ENCODE measurements at regions not wholly inside any gene's neighbourhood (a gene's known extent, or its start where the extent isn't known, plus 50 kb on each side); places are given as distances from the start of the nearest gene placed in this dataset.

- no peak for DNase-seq (ENCODE audit: low spot score)
- peaks cover 0 to 2% (median 0%) of the 10 kb centered on the region in 4 donors for H3K27me3 ChIP-seq (ENCODE audit: control insufficient read depth in 4 of 4, insufficient read depth in 4 of 4, low read length in 3 of 4)
- no peak overlapping the region for H3K9ac ChIP-seq (ENCODE audit: low read depth in 1 of 2, low read length in 2 of 2)
- TF ChIP-seq GABPA (IDR thresholded peaks at IDR 0.05 in 1 of 2, conservative IDR thresholded peaks at IDR 0.05 in 1 of 2), result no peak
- TF ChIP-seq RAD21 (IDR thresholded peaks at IDR 0.05), result no peak
- TF ChIP-seq, protein P1, sequence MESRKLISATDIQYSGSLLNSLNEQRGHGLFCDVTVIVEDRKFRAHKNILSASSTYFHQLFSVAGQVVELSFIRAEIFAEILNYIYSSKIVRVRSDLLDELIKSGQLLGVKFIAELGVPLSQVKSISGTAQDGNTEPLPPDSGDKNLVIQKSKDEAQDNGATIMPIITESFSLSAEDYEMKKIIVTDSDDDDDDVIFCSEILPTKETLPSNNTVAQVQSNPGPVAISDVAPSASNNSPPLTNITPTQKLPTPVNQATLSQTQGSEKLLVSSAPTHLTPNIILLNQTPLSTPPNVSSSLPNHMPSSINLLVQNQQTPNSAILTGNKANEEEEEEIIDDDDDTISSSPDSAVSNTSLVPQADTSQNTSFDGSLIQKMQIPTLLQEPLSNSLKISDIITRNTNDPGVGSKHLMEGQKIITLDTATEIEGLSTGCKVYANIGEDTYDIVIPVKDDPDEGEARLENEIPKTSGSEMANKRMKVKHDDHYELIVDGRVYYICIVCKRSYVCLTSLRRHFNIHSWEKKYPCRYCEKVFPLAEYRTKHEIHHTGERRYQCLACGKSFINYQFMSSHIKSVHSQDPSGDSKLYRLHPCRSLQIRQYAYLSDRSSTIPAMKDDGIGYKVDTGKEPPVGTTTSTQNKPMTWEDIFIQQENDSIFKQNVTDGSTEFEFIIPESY (IDR thresholded peaks at IDR 0.05), result no peak
- no peak for TF ChIP-seq EGR1 (IDR thresholded peaks at IDR 0.05; ENCODE audit: low read depth in 2 of 2)
- TF ChIP-seq FOXA2 (IDR thresholded peaks at IDR 0.05), result no peak
- no peak for TF ChIP-seq HNF4G (IDR thresholded peaks at IDR 0.05)
- no peak for TF ChIP-seq RXRA (IDR thresholded peaks at IDR 0.05)
- TF ChIP-seq, protein P2, sequence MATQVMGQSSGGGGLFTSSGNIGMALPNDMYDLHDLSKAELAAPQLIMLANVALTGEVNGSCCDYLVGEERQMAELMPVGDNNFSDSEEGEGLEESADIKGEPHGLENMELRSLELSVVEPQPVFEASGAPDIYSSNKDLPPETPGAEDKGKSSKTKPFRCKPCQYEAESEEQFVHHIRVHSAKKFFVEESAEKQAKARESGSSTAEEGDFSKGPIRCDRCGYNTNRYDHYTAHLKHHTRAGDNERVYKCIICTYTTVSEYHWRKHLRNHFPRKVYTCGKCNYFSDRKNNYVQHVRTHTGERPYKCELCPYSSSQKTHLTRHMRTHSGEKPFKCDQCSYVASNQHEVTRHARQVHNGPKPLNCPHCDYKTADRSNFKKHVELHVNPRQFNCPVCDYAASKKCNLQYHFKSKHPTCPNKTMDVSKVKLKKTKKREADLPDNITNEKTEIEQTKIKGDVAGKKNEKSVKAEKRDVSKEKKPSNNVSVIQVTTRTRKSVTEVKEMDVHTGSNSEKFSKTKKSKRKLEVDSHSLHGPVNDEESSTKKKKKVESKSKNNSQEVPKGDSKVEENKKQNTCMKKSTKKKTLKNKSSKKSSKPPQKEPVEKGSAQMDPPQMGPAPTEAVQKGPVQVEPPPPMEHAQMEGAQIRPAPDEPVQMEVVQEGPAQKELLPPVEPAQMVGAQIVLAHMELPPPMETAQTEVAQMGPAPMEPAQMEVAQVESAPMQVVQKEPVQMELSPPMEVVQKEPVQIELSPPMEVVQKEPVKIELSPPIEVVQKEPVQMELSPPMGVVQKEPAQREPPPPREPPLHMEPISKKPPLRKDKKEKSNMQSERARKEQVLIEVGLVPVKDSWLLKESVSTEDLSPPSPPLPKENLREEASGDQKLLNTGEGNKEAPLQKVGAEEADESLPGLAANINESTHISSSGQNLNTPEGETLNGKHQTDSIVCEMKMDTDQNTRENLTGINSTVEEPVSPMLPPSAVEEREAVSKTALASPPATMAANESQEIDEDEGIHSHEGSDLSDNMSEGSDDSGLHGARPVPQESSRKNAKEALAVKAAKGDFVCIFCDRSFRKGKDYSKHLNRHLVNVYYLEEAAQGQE (IDR thresholded peaks at IDR 0.05), result no peak
- TF ChIP-seq CTCF (IDR thresholded peaks at IDR 0.05; ENCODE audit: low read depth, low read length, missing input control), result no peak
- TF ChIP-seq SP1 (IDR thresholded peaks at IDR 0.05), result no peak
- no peak for TF ChIP-seq JUND (IDR thresholded peaks at IDR 0.05)
- WGBS, result 69% methylated on average over 5 of the region's 5 CpGs
- no peaks in the 10 kb centered on the region for H3K4me1 ChIP-seq (ENCODE audit: control insufficient read depth in 4 of 4, insufficient read depth in 4 of 4, low read length in 3 of 4)
- no peaks in the 10 kb centered on the region for H3K9me3 ChIP-seq (ENCODE audit: control insufficient read depth in 4 of 4, low read length in 3 of 4)
- no peaks in the 10 kb centered on the region for H3K36me3 ChIP-seq (ENCODE audit: control insufficient read depth in 4 of 4, insufficient read depth in 3 of 4, low read depth in 1 of 4, low read length in 3 of 4)
- no peak overlapping the region for H3K4me3 ChIP-seq (ENCODE audit: low read depth in 1 of 3, low read length in 3 of 3)
- no peak overlapping the region for H3K27ac ChIP-seq (ENCODE audit: low read depth in 1 of 2, low read length in 2 of 2)
Observed at GRCh38 chr9:85151741-85152140, 482.2 kb downstream of the NTRK2 start.

GRCh38 chr9:85151162-85151561 is 481.6 kb downstream of the NTRK2 start:
- H3K4me1 ChIP-seq (ENCODE audit: control insufficient read depth in 4 of 4, insufficient read depth in 4 of 4, low read length in 3 of 4), result no peaks in the 10 kb centered on the region
- no peak overlapping the region for H3K27ac ChIP-seq (ENCODE audit: low read depth in 1 of 2, low read length in 2 of 2)
- H3K36me3 ChIP-seq (ENCODE audit: control insufficient read depth in 4 of 4, insufficient read depth in 3 of 4, low read depth in 1 of 4, low read length in 3 of 4), result no peaks in the 10 kb centered on the region
- DNase-seq (ENCODE audit: low spot score), result no peak
- H3K9ac ChIP-seq (ENCODE audit: low read depth in 1 of 2, low read length in 2 of 2), result no peak overlapping the region
- WGBS, result 74% methylated on average over 3 of the region's 3 CpGs
- no peak overlapping the region for H3K4me3 ChIP-seq (ENCODE audit: low read depth in 1 of 3, low read length in 3 of 3)
- TF ChIP-seq JUND (IDR thresholded peaks at IDR 0.05) (no peak), GABPA (IDR thresholded peaks at IDR 0.05 in 1 of 2, conservative IDR thresholded peaks at IDR 0.05 in 1 of 2) (no peak), NR2F2 (IDR thresholded peaks at IDR 0.05) (no peak)
- H3K9me3 ChIP-seq (ENCODE audit: control insufficient read depth in 4 of 4, low read length in 3 of 4), result no peaks in the 10 kb centered on the region
- H3K27me3 ChIP-seq (ENCODE audit: control insufficient read depth in 4 of 4, insufficient read depth in 4 of 4, low read length in 3 of 4), result peaks cover 0 to 2% (median 0%) of the 10 kb centered on the region in 4 donors
